T47D (cell line): ENCODE measurements at regions not wholly inside any gene's neighbourhood (a gene's known extent, or its start where the extent isn't known, plus 50 kb on each side); places are given as distances from the start of the nearest gene placed in this dataset.
"Not testable (repeated sequence)": the region's sequence is repeated elsewhere in the genome, so short reads cannot be mapped to it uniquely, and the experiment has no call there.

Experiments used
- DNase-seq, 2 experiments: peaks; one replicate each; pipeline versions ENCODE4 v3.0.0 to v3.0.0-alpha.2; 2011 to 2012; ENCODE audit warnings: low read depth in 1 of 2, low spot score in 1 of 2
- JUND ChIP-seq: IDR thresholded peaks from 2 replicates; pipeline ENCODE4 v1.6.1; 2012; ENCODE audit warnings: low read depth
- in situ Hi-C: cut with HindIII; loops from 2 replicates; pipeline ENCODE4 v1.10.0; 2016; ENCODE audit warnings: low sequenced_read_pairs, low pct_unique_long_range_greater_than_20kb

DNA sequence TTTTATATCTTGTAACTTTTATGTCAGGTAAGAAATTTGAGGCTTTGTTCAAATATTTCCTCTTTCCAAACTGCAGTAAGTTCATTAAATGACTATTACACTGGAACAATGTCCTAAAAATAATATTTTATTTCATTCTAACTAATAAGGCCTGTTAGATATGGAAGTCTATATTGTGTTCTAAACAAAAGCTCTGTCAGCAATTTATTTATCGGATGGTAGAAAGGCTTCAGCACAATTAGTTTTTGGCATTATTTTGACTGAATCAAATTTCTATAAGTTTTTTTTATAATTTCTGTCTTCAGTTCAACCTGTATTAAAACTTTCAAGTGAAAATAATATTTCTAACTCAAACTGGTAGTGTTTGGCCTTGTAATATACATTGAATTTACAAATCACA, 992.1 kb downstream of the EPHA3 start:
- TF ChIP-seq JUND = no peak
- in situ Hi-C loops = no loop called here
- no peak for DNase-seq

DNA sequence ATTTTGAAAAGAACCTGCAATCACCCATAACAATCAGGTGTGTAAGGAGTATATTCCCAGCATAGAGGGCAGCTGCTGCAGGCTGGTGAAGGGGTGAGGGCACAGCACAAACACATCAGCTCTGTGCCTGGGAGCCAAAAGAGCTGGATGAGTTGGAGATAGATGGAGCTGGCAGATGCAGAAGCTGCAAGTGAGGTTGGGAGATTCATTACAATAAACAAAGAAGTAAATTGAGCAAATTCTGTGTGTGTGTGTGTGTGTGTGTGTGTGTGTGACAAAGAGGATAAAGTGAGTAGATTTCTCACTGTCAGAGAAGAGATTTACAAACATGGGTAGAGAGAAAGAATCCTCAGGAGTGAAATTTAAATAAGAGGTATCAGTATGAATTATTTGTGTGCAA, 994.7 kb downstream of the EPHA3 start:
- in situ Hi-C loops = no loop called here
- no peak for DNase-seq
- TF ChIP-seq JUND = no peak

DNA sequence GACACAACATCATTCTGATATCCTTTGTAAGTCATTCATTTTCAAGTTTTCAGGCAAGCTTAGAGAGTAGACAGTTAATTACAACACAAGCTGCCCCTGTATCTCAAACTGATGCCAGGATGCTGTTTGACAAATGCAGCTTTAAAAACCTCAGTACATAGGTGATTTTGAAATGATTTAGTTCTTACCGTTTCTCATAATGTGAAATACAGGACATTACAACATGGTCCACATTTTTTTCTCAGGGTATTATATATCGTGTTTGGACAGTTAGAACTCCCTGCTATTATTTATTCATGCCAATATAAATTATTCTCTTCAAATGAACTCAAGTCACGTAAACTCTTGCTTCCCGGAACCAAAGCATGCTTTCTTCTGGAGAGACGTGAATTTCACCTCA, 1013.9 kb downstream of the EPHA3 start:
- in situ Hi-C loops = no loop called here
- no peak for TF ChIP-seq JUND

DNA sequence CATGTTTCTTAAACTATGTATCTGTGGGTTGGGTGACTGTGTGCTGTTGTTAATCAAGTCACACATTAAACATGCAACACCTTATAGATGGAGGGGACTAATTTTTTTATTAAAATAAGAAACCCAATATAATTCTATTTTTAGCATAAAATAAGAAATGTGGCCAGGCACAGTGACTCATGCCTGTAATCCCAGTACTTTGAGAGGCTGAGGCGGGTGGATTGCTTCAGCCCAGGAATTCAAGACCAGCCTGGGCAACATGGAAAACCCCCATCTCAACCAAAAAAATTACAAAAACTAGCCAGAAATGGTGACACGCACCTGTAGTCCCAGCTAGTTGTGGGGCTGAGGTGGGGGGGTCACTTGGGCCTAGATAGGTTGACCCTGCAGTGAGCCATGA, 1021.0 kb downstream of the EPHA3 start:
- DNase-seq = no peak
- TF ChIP-seq JUND = no peak
- in situ Hi-C loops = no loop called here

More for the DNA sequence above, 1013.9 kb downstream of the EPHA3 start:
- DNase-seq = no peak

DNA sequence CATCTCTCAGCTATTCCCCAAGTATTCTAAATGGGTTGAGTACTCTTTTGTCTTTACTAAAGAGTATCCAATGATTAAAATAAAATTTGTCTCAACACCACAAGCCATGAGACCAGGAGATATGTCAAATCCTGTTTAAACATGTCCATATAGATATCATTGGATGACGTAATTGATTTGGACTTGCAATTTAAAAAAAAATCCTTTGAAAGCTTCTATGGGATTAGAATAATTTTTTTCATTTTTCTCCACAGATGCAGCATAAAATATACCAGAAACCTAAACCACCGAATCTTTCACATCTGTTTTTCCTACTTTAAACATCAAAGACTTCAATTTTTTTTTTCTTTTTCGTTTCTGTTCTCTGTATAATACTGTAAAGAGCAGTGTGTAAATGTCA, 1022.3 kb downstream of the EPHA3 start:
- in situ Hi-C loops = no loop called here
- no peak for DNase-seq
- TF ChIP-seq JUND = no peak

DNA sequence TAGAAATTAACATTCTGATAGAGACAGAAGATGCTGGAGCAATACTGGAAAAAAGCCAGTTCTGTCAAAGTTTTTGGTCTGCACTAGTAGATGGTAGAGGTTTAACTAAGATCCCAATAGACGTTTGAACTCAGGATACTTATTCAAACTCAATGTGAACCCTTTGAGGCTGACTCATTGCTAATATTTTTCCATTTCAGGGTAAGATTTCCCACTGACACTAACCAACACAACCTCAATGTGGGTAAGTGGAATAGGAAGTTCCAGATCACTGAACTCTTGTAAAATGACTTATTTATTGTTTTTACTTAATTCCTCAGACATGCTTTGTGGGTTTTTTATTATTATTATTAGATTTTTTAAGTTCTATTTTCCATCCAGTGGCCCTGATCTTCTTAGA, 1024.8 kb downstream of the EPHA3 start:
- in situ Hi-C loops = no loop called here
- no peak for TF ChIP-seq JUND
- DNase-seq = no peak

DNA sequence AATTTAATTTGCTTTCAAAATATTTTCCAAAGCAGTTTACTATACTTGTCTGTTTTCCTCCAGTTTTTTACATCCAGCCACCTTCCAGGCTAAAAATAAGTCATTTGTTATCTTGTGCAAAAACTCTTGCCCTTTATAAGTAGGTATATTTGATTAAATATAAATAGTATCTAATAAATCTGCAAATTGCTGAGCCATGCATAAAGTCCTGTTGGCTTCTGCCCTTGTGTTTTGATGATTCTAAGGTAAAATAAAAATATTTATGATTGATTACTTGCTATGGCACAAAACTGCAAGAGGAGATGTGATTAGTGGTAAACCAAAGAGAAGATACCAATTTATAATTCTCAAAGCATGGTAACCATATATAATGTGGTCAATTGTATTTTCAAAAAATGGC, 1026.7 kb downstream of the EPHA3 start:
- in situ Hi-C loops = no loop called here
- DNase-seq = no peak
- TF ChIP-seq JUND = no peak

DNA sequence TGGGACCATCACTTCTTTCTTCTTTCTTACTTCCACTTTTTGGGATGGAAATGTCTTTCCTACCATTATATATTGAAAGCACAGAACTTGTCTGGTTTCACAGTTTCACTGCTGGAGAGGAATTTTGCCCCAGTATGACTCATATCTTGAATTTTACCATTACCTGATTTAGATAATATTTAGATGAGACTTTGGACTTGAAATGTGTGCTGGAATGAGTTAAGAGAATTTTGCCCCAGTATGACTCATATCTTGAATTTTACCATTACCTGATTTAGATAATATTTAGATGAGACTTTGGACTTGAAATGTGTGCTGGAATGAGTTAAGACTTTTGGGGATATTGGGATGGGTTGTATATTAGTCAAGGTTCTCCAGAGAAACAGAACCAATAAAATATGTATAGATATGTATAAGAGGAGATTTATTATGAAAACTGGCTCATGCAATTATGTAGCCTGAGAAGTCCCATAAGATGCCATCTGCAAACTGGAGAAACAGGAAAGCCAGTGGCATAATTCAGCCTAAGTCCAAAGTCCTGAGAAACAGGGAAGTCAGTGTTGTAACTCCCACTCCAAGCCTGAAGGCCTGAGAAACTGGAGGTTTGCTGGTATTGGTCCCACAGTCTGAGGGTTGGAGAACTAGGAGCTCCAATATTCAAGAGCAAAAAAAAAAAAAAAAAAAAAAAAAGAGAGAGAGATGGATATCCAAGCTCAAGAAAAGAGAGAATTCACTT, 1029.2 kb downstream of the EPHA3 start:
- in situ Hi-C loops = no loop called here
- DNase-seq = peak in 1 of 2 experiments; percentile 53

DNA sequence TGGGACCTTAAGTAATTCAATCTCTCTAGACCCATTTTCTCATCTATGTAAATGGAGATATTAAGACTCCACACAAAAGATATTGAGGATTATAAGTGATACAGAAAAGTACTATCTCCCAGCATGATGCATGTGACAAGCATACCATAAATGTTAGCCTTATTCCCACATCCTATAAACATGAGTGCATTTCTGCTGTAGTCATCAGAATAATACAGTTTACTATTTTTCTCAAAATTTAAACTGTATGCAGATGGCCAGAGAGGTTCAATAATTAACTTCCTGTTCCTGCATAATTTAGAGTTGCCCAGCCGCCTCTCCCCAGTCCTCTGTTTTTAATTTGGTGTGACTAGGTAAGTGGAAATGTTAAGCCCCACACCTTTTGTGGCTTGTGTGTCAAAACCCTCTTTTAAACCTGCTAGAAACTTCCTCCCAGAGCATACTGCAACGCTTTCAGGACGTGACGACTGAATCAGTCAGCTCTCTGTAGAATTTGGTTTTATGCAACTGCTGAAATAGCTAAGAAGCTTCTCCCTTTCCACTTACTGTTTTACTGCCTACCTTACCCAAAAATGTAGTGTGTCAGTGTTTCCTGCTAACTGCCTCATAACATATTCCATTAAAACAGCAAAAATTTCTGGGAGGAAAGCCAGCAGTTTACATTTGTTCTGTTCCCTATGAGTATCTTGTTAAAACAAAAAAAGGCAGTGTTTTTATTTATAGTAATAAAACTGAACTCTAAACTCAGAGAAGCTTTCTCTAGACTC, 1037.9 kb downstream of the EPHA3 start:
- DNase-seq = no peak
- in situ Hi-C loops = no loop called here
- no peak for TF ChIP-seq JUND

More for the DNA sequence above, 1029.2 kb downstream of the EPHA3 start:
- no peak for TF ChIP-seq JUND

DNA sequence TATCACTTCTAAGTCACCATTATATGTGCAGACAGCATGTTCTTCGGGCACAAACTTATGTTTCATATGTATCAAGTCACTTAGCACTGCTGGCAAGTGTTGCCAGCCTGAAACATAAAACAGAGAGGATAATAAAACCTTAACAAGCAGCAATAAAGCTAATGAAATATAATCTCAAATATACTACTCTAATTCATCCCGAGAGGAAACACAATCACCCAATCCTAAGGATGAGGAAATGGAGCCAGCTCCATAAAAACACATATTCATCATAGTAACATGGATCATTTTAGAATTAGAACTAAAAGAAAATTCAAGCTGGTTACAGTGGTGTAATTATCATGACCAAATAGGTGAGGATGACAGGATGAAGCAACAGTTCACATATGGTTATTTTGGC, 1072.7 kb downstream of the EPHA3 start:
- no peak for TF ChIP-seq JUND
- in situ Hi-C loops = no loop called here

DNA sequence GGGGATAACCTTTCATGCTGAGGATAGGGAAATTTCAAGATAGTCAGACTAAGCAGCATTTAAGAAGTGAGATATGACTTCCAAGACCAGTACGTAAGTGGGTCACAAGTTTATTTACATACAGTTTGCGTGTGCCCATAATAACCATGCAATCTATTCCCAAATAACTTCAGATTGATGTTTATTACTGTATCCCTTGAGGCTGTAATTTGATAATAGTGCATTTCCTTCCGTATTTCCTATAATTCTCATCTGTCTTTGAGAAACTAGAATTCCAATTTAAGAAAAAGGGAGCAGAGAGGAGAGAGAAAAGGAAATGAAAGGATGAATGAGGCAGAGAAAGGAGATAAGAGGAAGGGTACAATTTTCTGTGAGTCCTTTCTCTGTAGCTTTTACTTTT, 1073.1 kb downstream of the EPHA3 start:
- in situ Hi-C loops = no loop called here
- DNase-seq = no peak
- no peak for TF ChIP-seq JUND

More for the DNA sequence above, 1072.7 kb downstream of the EPHA3 start:
- no peak for DNase-seq

DNA sequence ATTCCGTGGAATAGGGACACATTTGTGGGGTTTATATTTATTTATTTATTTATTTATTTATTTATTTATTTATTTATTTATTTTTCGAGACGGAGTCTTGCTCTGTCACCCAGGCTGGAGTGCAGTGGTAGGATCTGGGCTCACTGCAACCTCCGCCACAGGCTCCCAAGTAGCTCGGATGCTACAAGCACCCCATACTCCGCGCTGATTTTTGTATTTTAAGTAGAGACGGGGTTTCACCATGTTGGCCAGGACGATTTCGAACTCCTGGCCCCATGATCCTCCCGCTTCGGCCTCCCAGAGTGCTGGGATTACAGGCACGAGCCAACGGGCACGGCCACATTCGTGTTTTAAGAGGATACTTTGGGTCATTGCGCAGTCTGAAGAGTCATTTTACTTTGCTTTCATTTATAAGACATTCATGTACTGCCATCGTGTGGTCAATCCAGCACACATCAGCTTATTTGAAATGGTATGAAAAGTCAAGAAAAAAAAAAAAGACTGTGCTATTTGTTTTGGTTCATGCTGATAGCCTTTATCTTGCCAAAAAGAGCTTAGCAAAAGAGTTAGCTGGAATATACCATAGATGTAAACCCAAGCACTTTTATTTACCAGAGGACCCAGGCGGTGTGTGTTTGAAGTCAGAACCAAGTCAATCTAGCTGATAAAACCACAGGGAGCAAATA, 1075.0 kb downstream of the EPHA3 start:
- DNase-seq = peak in 1 of 2 experiments; percentile 51
- in situ Hi-C loops = not testable (repeated sequence)

DNA sequence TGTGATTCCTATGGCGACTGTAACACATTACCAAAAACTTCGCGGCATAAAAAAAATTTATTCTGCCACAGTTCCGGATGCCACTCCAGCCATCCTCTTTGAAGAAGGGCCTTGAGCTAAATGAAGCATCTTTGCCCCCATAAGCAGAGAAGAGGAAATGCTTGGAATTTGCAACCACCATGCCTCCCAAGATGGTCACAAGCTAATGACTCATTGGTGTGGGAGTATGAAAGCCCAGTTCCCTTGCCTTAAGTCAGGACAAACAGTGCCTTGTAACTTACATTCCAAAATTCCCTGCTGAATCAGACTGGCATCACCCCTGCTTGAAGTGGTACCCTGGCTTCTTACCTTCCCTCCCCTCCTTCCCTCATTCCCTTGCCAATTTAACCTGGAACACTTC, 1077.4 kb downstream of the EPHA3 start:
- in situ Hi-C loops = no loop called here

DNA sequence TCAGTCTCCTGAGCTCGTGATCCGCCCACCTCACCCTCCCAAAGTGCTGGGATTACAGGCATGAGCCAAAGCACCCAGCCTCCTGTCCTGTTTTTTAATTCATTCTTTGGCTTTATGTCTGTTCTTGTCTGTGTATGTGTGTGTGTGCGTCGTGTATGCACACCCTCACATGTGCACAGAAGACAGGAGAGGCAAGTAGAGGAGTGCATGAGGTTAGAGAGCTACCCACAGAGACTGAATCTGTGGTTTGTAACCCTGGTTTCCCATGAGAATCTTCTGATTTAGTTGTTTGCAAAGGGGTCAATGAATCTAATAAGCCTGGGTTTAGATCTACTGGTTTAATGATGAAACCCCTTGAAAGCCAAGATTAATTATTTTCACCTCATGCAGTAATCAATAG, 1090.0 kb downstream of the EPHA3 start:
- DNase-seq, in situ Hi-C loops: not testable (repeated sequence)

More for the DNA sequence above, 1077.4 kb downstream of the EPHA3 start:
- no peak for DNase-seq
- TF ChIP-seq JUND = no peak

DNA sequence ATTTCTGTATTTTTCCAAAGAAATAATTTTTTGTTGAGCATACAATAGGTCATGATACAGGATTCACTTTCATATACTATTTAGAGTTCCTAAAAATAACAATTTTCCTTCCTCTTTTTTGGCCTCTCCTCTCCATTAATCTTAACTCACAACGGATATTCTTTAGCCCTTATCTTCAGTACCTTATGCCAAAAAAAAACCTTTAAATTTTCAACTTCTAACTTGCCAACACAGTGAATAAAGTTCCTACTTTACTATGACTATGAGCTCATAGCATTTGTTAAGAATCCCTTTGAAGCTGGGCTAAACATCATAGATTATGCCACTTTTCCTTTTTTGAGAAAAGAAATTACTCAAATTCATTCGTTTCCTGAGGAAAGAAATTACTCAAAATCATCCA, 1095.5 kb downstream of the EPHA3 start:
- DNase-seq, in situ Hi-C loops: not testable (repeated sequence)

DNA sequence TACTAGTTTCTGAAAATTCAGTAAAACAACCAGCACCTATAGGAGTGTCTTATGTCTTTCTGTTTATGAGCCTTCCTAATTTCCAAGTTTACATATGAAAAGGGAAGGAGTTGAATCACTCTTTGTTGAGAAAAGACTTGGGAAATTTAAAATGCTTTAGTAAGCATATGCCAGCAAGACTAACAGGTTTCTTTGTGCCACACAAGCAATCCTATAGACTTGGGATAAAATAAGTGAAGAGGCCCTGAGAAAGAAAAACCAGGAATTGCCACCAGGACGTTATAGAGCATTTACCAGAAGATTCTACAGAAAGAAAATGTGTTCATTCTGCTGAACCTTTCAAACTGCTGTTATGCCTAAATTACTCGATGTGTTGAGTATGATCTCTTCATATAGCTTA, 1099.1 kb downstream of the EPHA3 start:
- in situ Hi-C loops = not testable (repeated sequence)

DNA sequence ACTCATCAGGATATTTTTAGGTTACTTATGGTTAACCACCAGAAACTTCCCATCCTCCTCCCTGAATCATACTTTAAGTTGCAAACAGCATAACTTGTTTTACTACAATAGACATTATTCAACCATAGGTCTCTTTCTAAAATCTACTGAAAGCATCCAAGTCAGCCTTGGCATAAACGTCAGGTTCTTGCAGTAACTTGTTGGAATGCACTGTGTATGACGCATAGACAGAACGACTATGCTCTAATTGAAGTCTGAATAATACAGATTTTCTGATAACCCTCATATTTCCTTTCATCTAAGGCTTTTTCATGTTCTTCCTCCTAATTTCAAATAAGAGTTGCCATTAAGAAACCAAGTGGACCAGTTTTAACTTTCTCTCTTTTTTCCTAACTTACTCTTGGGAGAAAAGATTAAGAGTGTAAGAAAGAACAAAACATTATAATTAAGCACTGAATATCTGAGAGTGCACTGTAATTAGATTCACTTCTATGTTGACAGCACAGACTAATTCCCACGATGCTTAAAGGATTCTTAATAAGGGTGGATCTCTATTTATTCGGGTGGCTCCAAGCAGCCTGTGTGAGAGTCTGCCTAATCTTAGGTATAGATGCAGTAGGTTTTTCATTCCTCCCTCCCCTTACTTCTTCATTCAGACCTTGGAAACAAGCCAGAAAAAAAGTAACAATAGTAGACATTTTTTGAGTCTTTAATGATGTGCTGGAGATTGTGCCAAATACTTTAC, 1100.1 kb downstream of the EPHA3 start:
- not testable (repeated sequence) for DNase-seq

More for the DNA sequence above, 1099.1 kb downstream of the EPHA3 start:
- not testable (repeated sequence) for DNase-seq

More for the DNA sequence above, 1100.1 kb downstream of the EPHA3 start:
- in situ Hi-C loops = not testable (repeated sequence)
